SK-N-SH treated with all-trans-retinoic acid at 6 μM for 48 hours (cell line): ENCODE measurements at regions not wholly inside any gene's neighbourhood (a gene's known extent, or its start where the extent isn't known, plus 50 kb on each side); places are given as distances from the start of the nearest gene placed in this dataset.

Experiments
- ATAC-seq: fragments of 200-7000 bp; cut with Tn5 transposase; 3 replicates; pipeline ENCODE4 v1.9.1; 2020; ENCODE audit warnings: mild to moderate bottlenecking, moderate library complexity
- BACH2 ChIP-seq: fragments of 250-450 bp; sonication (Bioruptor Pico); IDR thresholded peaks from 2 replicates; pipeline ENCODE4 v1.9.0; 2021; ENCODE audit warnings: mild to moderate bottlenecking, borderline replicate concordance
- CREB5 ChIP-seq: fragments of 250-450 bp; sonication (Bioruptor Pico); IDR thresholded peaks from 2 replicates; pipeline ENCODE4 v1.5.1; 2020; ENCODE audit warnings: low read depth, mild to moderate bottlenecking, moderate library complexity
- CSDC2 ChIP-seq: fragments of 250-450 bp; sonication (Bioruptor Pico); IDR thresholded peaks from 2 replicates; pipeline ENCODE4 v1.5.0; 2020; ENCODE audit warnings: mild to moderate bottlenecking, moderate library complexity
- CSRNP3 ChIP-seq: fragments of 250-450 bp; sonication (Bioruptor Pico); IDR thresholded peaks from 2 replicates; pipeline ENCODE4 v1.5.1; 2021; ENCODE audit warnings: mild to moderate bottlenecking, moderate library complexity
- ESRRG ChIP-seq: fragments of 250-450 bp; sonication (Bioruptor Pico); IDR thresholded peaks from 2 replicates; pipeline ENCODE4 v1.6.1; 2021; ENCODE audit warnings: mild to moderate bottlenecking
- GLIS3 ChIP-seq: fragments of 250-450 bp; sonication (Bioruptor Pico); IDR thresholded peaks from 2 replicates; pipeline ENCODE4 v1.5.0; 2020; ENCODE audit warnings: mild to moderate bottlenecking, moderate library complexity
- ISL1 ChIP-seq: fragments of 250-450 bp; sonication (Bioruptor Pico); IDR thresholded peaks from 2 replicates; pipeline ENCODE4 v2.1.2; 2022; ENCODE audit warnings: mild to moderate bottlenecking, moderate library complexity
- OSR1 ChIP-seq: fragments of 250-450 bp; sonication (Bioruptor Pico); IDR thresholded peaks from 2 replicates; pipeline ENCODE4 v1.8.0; 2022; ENCODE audit warnings: moderate library complexity, mild to moderate bottlenecking, inconsistent platforms
- PATZ1 ChIP-seq: fragments of 250-450 bp; sonication (Bioruptor Pico); IDR thresholded peaks from 2 replicates; pipeline ENCODE4 v1.8.0; 2020; ENCODE audit warnings: mild to moderate bottlenecking, moderate library complexity, borderline replicate concordance
- POU6F1 ChIP-seq: fragments of 250-450 bp; sonication (Bioruptor Pico); IDR thresholded peaks from 2 replicates; pipeline ENCODE4 v1.8.0; 2021; ENCODE audit warnings: low read depth, mild to moderate bottlenecking, moderate library complexity, borderline replicate concordance
- PPARA ChIP-seq: fragments of 250-450 bp; sonication (Bioruptor Pico); IDR thresholded peaks from 2 replicates; pipeline ENCODE4 v1.5.0; 2020; ENCODE audit warnings: mild to moderate bottlenecking, borderline replicate concordance
- RARB ChIP-seq: fragments of 250-450 bp; sonication (Bioruptor Pico); IDR thresholded peaks from 2 replicates; pipeline ENCODE4 v1.8.0; 2021; ENCODE audit warnings: mild to moderate bottlenecking, moderate library complexity
- SNAI2 ChIP-seq: fragments of 250-450 bp; sonication (Bioruptor Pico); IDR thresholded peaks from 2 replicates; pipeline ENCODE4 v1.5.0; 2020; ENCODE audit warnings: mild to moderate bottlenecking, moderate library complexity
- TCF4 ChIP-seq: fragments of 250-450 bp; sonication (Bioruptor Pico); IDR thresholded peaks from 2 replicates; pipeline ENCODE4 v1.8.0; 2021; ENCODE audit warnings: mild to moderate bottlenecking, moderate library complexity, borderline replicate concordance
- TOX ChIP-seq: fragments of 250-450 bp; sonication (Bioruptor Pico); IDR thresholded peaks from 2 replicates; pipeline ENCODE4 v1.8.0; 2021; ENCODE audit warnings: mild to moderate bottlenecking, moderate library complexity, borderline replicate concordance
- TSHZ2 ChIP-seq: fragments of 250-450 bp; sonication (Bioruptor Pico); IDR thresholded peaks from 2 replicates; pipeline ENCODE4 v1.5.0; 2020; ENCODE audit warnings: mild to moderate bottlenecking, moderate library complexity
- ZC3H10 ChIP-seq: fragments of 250-450 bp; sonication (Bioruptor Pico); IDR thresholded peaks from 2 replicates; pipeline ENCODE4 v1.5.1; 2021; ENCODE audit warnings: mild to moderate bottlenecking, moderate library complexity
- ZFP3 ChIP-seq: fragments of 250-450 bp; sonication (Bioruptor Pico); IDR thresholded peaks from 2 replicates; pipeline ENCODE4 v1.5.0; 2020; ENCODE audit warnings: mild to moderate bottlenecking, moderate library complexity
- ZFP30 ChIP-seq: fragments of 450-650 bp; formaldehyde crosslinking; IDR thresholded peaks from 2 replicates; pipeline ENCODE4 v1.5.0; 2022; ENCODE audit warnings: mild to moderate bottlenecking, moderate library complexity
- ZNF565 ChIP-seq: fragments of 450-650 bp; formaldehyde crosslinking; conservative IDR thresholded peaks from 2 replicates; pipeline ENCODE4 v1.5.0; 2020; ENCODE audit warnings: low read depth, mild to moderate bottlenecking, moderate library complexity
- ZNF70 ChIP-seq: fragments of 450-650 bp; formaldehyde crosslinking; IDR thresholded peaks from 2 replicates; pipeline ENCODE4 v1.5.0; 2020; ENCODE audit warnings: mild to moderate bottlenecking, moderate library complexity

- TF ChIP-seq TCF4 (CRISPR knock-in tag) (no peak), PPARA (CRISPR knock-in tag) (no peak), CSDC2 (no peak)
- ATAC-seq = no peak
Observed at GRCh38 chrX:20988804-20989203, 385.4 kb upstream of the CNKSR2 start.

- ATAC-seq = no peak
- no peak for TF ChIP-seq ZNF565
- no peak for TF ChIP-seq PATZ1
- TF ChIP-seq ZC3H10 (CRISPR knock-in tag) = no peak
- TF ChIP-seq CSDC2 = no peak
- no peak for TF ChIP-seq ESRRG (CRISPR knock-in tag)
- no peak for TF ChIP-seq ZFP3
- no peak for TF ChIP-seq PPARA (CRISPR knock-in tag)
- TF ChIP-seq RARB = no peak
- no peak for TF ChIP-seq ISL1 (CRISPR knock-in tag)
- no peak for TF ChIP-seq CREB5
- TF ChIP-seq BACH2 (CRISPR knock-in tag) = no peak
- TF ChIP-seq TCF4 (CRISPR knock-in tag) = no peak
- TF ChIP-seq OSR1 (CRISPR knock-in tag) = no peak
- no peak for TF ChIP-seq GLIS3 (CRISPR knock-in tag)
- no peak for TF ChIP-seq TSHZ2
- no peak for TF ChIP-seq ZNF70 (CRISPR knock-in tag)
- TF ChIP-seq, all 23 proteins: peak for 0
Observed at GRCh38 chrX:20988118-20988517, 386.1 kb upstream of the CNKSR2 start.

- TF ChIP-seq SNAI2 (CRISPR knock-in tag) (no peak), CREB5 (no peak), TOX (no peak), CSRNP3 (no peak), ZFP30 (CRISPR knock-in tag) (no peak), CSDC2 (no peak), TCF4 (CRISPR knock-in tag) (no peak), GLIS3 (CRISPR knock-in tag) (no peak), POU6F1 (CRISPR knock-in tag) (no peak), PPARA (CRISPR knock-in tag) (no peak)
- ATAC-seq = no peak
Observed at GRCh38 chrX:20980426-20980825, 393.8 kb upstream of the CNKSR2 start.
